ENCODE measurements at regions not wholly inside any gene's neighbourhood (a gene's known extent, or its start where the extent isn't known, plus 50 kb on each side); places are given as distances from the start of the nearest gene placed in this dataset.
"Not testable (repeated sequence)": the region's sequence is repeated elsewhere in the genome, so short reads cannot be mapped to it uniquely, and the experiment has no call there.

DNA sequence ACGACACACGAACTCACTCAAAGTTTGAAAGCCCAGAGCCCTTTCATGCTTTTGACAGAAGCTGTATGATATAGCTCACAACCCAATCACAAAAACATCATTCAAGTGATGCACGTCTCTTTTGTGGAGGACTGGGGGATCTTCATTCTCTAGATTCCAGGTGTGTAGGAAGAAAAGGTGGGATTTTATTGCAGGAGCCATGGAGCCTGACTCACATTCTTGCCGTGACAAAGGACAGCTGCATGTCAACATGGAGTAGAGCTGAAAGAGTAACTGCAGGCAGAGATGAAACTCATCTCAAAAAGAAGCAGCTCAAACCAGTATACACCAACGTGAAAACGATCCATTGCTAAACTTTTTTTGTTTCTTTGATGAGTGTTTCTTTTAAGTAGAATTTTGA lies 50.9 kb upstream of the PDE1A start:
- no peak for DNase-seq
- in situ Hi-C loops (cut with HindIII; ENCODE audit: low pct_ligation_motif_present, low pct_unique_long_range_greater_than_20kb, low sequenced_read_pairs) = no loop called here

DNA sequence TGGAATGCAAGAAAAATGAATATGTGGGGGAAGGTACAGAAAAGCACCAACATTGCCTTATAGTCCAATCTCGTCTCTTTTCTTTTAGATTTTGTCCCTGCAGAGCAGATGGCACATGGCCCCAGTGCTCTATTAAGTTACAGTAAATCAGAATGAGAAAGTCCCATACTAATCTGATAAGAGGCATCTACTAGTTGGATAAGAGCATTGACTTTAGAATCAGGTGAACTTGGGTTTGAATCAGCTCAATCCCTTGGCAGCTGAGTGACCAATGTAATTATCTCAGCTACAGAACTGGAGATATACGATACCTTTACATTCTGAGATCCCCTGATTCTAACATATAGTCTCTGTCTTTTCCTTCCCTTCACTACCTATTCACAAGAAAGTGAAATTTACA lies 54.8 kb upstream of the PDE1A start:
- no peak for DNase-seq
- in situ Hi-C loops (cut with HindIII; ENCODE audit: low pct_ligation_motif_present, low pct_unique_long_range_greater_than_20kb, low sequenced_read_pairs) = no loop called here

GRCh38 chr2:182482511-182482910 lies 55.7 kb upstream of the PDE1A start:
- in situ Hi-C loops (cut with HindIII; ENCODE audit: low pct_ligation_motif_present, low pct_unique_long_range_greater_than_20kb, low sequenced_read_pairs) = no loop called here
- DNase-seq = no peak

DNA sequence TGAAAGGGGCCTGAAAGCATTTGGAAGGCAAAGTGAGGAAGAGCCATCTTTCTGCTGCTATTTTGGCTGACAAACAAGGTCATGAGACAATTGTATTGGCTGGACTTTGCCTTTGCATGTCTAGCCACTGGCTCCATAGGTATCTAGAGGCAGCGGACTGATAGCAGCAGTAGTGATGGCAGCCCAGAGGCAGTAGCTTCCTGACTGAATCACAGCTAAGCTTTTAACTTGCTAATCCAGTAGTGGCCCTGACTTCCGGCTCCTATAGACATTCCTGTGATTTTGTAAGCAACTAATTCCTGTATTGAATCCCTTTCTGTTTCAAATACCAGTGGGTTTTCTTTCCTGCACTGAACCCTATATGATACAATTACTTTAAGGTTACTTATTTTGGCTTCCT lies 69.8 kb upstream of the PDE1A start:
- in situ Hi-C loops (cut with HindIII; ENCODE audit: low pct_ligation_motif_present, low pct_unique_long_range_greater_than_20kb, low sequenced_read_pairs) = no loop called here
- DNase-seq = no peak

DNA sequence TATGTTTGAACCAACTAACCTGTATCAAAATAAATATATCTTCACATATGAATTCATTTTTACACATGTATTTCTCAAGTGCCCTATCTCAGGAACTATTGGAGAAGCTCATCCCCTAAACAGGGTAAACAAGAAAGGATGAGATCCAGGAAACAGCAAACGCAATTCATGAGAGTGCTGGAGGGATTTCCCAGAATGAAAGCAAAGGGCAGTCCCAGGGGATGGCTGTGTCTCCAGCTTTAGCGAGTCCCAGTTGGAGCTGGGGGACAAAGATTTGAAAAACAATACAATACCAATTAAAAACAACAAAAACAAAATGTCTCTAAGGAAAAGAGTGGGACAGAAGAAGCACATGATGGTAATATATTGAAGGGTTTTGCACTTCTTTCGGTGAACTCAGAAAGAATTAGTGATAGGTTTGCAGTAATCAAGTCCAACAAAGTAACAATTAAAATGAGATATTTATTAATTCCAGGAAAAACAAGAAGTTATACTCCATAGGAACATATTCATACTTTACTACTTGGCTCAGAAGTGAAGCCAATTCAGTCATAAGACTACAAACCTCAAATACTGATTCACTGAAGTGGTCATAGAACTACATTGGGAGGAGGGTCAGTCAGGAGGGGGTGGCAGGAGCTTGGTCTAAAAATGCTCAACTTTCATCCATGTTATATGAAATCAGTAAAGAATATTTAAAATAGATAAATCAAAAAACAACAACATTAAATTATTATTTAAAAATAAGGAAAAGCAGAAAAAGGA lies 73.1 kb upstream of the PDE1A start:
- no peak for DNase-seq
- in situ Hi-C loops (cut with HindIII; ENCODE audit: low pct_ligation_motif_present, low pct_unique_long_range_greater_than_20kb, low sequenced_read_pairs) = no loop called here

DNA sequence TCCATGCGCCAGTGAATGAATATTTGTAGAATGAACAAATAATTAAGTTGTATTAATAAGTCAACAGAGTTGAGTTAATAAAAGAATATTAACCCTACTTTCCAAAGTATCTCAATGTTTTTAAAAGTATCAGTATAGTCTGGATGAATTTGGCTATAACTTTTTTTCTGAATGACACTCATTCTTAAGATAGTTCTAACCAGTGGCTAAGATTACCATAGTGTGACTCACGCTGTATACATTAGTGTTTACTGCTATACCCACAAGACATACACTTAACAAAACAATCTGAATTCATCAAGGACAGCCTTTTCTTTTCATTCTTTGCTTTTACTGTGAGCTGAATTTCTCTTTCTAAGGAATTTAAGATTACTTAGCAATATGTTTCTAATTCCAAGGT lies 77.0 kb upstream of the PDE1A start:
- in situ Hi-C loops (cut with HindIII; ENCODE audit: low pct_ligation_motif_present, low pct_unique_long_range_greater_than_20kb, low sequenced_read_pairs) = no loop called here
- no peak for DNase-seq

GRCh38 chr2:182504903-182505302 lies 78.1 kb upstream of the PDE1A start:
- DNase-seq = no peak
- in situ Hi-C loops (cut with HindIII; ENCODE audit: low pct_ligation_motif_present, low pct_unique_long_range_greater_than_20kb, low sequenced_read_pairs) = no loop called here

DNA sequence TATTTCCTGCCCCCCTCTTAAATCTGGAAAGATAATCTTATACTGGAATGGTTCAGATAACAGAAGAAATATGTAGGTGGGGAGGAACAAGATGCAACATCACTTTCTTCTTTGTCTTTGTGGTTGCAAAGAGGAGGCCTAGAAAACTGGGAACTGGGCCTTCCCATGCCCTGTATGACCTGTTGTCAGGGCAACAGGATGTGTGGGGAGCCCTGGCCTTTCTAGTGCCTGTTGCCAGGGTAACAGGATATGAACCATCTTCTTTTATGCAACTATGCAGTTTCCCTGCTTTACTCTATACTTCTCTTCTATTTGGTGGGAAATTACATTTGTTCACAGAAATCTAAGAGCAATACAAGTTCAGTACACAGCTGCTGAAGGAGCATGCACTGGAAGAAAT lies 79.8 kb upstream of the PDE1A start:
- DNase-seq = no peak
- in situ Hi-C loops (cut with HindIII; ENCODE audit: low pct_ligation_motif_present, low pct_unique_long_range_greater_than_20kb, low sequenced_read_pairs) = no loop called here

DNA sequence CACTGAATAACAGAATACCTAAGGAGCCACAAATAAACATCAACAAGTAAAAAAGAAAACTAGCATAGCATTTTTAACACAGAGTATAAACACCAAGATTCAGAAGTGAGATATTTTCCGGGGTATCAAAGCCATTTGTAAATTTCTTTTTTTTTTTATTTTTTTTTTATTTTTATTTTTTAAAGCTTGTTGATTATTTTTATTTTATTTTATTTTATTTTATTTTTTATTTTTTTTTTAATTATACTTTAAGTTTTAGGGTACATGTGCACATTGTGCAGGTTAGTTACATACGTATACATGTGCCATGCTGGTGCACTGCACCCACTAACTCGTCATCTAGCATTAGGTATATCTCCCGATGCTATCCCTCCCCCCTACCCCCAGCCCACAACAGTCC lies 81.7 kb upstream of the PDE1A start:
- in situ Hi-C loops (cut with HindIII; ENCODE audit: low pct_ligation_motif_present, low pct_unique_long_range_greater_than_20kb, low sequenced_read_pairs); DNase-seq: not testable (repeated sequence)

- in situ Hi-C loops (cut with HindIII; ENCODE audit: low pct_ligation_motif_present, low pct_unique_long_range_greater_than_20kb, low sequenced_read_pairs) = no loop called here
- DNase-seq = no peak
Observed at GRCh38 chr2:182509216-182509615, 82.4 kb upstream of the PDE1A start.

GRCh38 chr2:182521453-182522404 lies 94.9 kb upstream of the PDE1A start:
- in situ Hi-C loops (cut with HindIII; ENCODE audit: low pct_ligation_motif_present, low pct_unique_long_range_greater_than_20kb, low sequenced_read_pairs) = no loop called here
- no peak for DNase-seq

DNA sequence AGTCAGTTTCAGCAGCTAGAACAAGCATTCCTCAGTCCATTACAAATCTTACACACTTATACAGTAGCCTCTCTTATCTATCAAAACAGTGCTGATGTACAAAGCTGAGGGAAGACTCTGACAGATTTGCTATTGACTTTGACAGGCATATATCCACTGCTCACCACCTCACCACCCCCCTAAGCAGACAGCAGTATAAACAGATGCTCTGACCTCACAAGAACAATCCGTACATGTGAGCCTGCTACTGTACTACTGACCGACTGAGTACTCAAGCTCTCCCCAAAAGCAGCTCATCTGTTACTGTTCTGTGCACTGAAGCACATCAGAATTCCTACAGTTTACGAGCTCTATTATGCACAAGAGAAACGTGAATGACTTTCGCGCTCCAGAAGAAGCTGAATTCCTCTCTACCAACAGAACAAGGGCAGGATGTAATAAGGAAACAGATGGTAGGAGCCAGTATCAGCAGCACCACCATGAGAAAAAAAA lies 95.6 kb upstream of the PDE1A start:
- in situ Hi-C loops (cut with HindIII; ENCODE audit: low pct_ligation_motif_present, low pct_unique_long_range_greater_than_20kb, low sequenced_read_pairs) = no loop called here

GRCh38 chr2:182522972-182523473 lies 96.2 kb upstream of the PDE1A start:
- in situ Hi-C loops (cut with HindIII; ENCODE audit: low pct_ligation_motif_present, low pct_unique_long_range_greater_than_20kb, low sequenced_read_pairs) = no loop called here
- DNase-seq = no peak

More for the DNA sequence above, 95.6 kb upstream of the PDE1A start:
- DNase-seq = peak; percentile 73

DNA sequence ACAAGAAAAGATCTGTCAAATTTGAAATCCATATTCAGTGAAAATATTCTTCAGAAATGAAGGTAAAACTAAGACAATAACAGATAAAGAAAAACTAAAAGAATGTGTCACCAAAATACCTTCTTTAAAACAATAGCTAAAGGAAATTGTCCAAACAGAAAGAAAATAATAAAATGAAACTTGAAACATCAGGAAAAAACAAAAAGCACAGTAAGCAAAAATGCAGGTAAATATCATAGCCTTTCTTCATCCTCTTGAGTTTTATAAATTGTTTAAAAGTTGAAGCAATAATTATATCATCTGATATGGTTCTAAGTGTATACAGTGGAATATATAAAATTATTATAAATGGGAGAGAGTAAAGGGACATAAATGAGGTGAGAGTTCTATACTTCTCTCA lies 103.8 kb upstream of the PDE1A start:
- in situ Hi-C loops (cut with HindIII; ENCODE audit: low pct_ligation_motif_present, low pct_unique_long_range_greater_than_20kb, low sequenced_read_pairs) = no loop called here
- DNase-seq = no peak

GRCh38 chr2:182540252-182540651 lies 113.4 kb upstream of the PDE1A start:
- in situ Hi-C loops (cut with HindIII; ENCODE audit: low pct_ligation_motif_present, low pct_unique_long_range_greater_than_20kb, low sequenced_read_pairs) = no loop called here
- DNase-seq = no peak

DNA sequence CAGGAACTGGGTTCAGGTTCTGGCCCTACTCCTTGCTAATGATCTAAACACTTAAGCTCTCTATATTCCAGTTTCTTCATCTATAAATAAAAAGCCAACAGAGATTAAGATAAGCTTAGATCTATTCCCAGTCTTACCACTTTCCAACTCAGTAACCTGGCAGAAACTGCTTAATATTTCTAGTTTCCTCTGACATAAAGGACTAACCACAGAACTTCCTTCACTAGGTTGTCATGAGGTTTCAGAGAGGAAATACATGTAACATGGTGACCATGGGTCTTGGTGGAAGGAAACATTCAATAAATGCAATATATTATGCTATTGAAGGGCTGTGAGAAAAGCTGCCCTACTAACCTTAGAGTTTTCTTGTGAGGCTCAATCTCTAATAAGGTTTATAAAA lies 114.4 kb upstream of the PDE1A start:
- DNase-seq = no peak
- in situ Hi-C loops (cut with HindIII; ENCODE audit: low pct_ligation_motif_present, low pct_unique_long_range_greater_than_20kb, low sequenced_read_pairs) = no loop called here

DNA sequence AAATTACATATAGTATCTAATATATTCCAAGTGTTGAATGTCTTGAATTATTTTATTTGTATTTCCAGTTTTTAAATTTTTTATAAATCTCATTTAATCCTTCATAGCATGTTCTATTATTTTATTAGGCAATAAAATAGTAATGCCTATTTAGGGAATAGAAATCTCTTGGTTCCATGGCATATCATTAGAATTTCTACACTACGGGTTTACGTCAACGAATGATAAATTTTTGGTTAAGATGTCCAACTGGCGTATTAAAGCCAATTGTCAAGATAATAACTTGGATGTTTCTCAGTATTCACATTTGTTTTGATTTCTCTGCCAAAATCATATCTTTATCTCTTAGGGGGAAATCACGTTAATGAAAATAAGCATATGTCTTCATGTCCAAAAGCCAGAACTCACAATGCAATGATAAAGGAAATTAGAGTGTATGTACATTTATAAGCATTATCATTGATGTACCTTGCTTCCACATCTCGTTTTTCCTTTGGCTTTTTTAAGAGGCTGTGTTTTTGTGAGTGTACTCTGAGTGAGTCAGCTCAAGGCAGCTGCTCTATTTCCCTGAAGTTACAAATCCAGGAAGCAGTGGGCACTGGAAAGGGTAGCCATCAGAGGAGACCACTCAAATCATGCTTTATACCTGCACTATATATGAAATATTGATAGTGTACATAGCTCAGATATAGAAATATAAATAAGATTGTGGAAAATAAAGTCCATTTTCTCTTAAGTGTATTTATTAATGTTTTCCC lies 115.8 kb upstream of the PDE1A start:
- DNase-seq = no peak
- in situ Hi-C loops (cut with HindIII; ENCODE audit: low pct_ligation_motif_present, low pct_unique_long_range_greater_than_20kb, low sequenced_read_pairs) = no loop called here

DNA sequence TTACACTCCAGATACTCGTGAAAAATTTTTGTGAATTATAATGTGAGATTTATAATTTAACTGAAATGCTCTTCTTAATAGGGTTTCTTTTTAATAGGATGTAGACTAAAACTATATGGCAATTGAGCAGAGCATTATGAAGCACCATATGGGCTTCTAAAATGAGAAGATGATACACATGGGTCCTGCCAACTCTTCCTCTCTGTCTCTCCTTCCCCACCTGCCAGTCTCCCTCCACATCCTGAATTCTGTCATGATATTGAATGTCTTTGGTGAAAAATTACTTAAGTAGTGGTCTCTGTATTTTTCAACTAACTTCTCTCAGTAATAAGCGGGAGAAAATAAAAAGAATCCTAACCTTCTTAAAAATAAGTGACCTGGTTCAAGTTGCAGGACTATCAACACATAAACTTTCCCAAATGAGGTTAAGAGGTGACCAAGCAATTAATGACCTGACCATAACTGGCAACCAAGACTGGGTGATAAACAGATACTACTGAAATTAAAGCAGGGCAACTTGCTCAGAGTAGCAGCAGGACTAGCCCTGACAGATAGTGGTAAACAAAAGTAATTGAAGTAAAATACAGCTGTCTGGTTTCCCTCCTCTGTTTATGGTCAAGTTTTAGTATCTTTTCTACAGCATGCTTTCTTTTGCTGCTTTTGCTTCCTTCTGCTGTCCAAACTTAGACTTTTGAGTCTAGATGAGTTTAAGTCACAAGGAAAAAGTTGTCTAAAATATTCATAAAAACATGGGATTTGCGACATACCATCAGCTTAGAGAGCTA lies 117.1 kb upstream of the PDE1A start:
- DNase-seq = no peak
- in situ Hi-C loops (cut with HindIII; ENCODE audit: low pct_ligation_motif_present, low pct_unique_long_range_greater_than_20kb, low sequenced_read_pairs) = no loop called here

Data from ACHN (cell line).